Ovary (tissue), 7 donors: ENCODE measurements at regions not wholly inside any gene's neighbourhood (a gene's known extent, or its start where the extent isn't known, plus 50 kb on each side); places are given as distances from the start of the nearest gene placed in this dataset.
"Not testable (repeated sequence)": the region's sequence is repeated elsewhere in the genome, so short reads cannot be mapped to it uniquely, and the experiment has no call there.

Source experiments
- DNase-seq, 5 donors: peaks; one replicate each; pipeline ENCODE4 v3.0.0-alpha.2; 2019 to 2020
- H3K27ac ChIP-seq, 2 donors: fragments of 200-600 bp; one replicate each; pipeline versions ENCODE4 v1.5.1 to v1.8.0; 2019 to 2022
- H3K27me3 ChIP-seq: fragments of 200-600 bp; one replicate; pipeline ENCODE4 v1.8.0; 2022
- H3K36me3 ChIP-seq: fragments of 200-600 bp; sonication (generic); one replicate; pipeline ENCODE4 v1.5.1; 2019
- H3K4me1 ChIP-seq: one replicate; pipeline ENCODE4 v1.8.1; 2013; ENCODE audit warnings: mild to moderate bottlenecking, moderate library complexity; ENCODE audit not compliant: insufficient read depth
- H3K4me3 ChIP-seq: fragments of 200-600 bp; sonication (generic); one replicate; pipeline ENCODE4 v1.5.1; 2017
- H3K9me3 ChIP-seq, 2 donors: fragments of 200-600 bp in 1 of 2; sonication (generic) in 1 of 2; one replicate each; pipeline versions ENCODE4 v1.5.1 to v1.8.1; 2013 to 2019; ENCODE audit warnings: mild to moderate bottlenecking in 1 of 2, moderate library complexity in 1 of 2
- CTCF ChIP-seq, 3 donors: fragments of 450-650 bp in 2 of 3; fragments of 200-600 bp in 1 of 3; IDR thresholded peaks; one replicate each; pipeline versions ENCODE4 v1.5.1 to v1.8.0; 2016 to 2022; ENCODE audit warnings: antibody characterized with exemption in 3 of 3, mild to moderate bottlenecking in 1 of 3
- EP300 ChIP-seq: sonication (generic); formaldehyde crosslinking; IDR thresholded peaks from one replicate; pipeline ENCODE4 v1.6.1; 2017; ENCODE audit warnings: antibody characterized with exemption
- POLR2A ChIP-seq: fragments of 450-650 bp; IDR thresholded peaks from one replicate; pipeline ENCODE4 v1.6.1; 2017; ENCODE audit warnings: antibody characterized with exemption, mild to moderate bottlenecking, moderate library complexity
- WGBS, 3 donors: extraction: QIAGEN DNeasy Blood & Tissue Kit in 1 of 3; methylation state at CpG; one replicate each; pipeline versions ENCODE4 v1.1.5 to v1.1.7; 2013 to 2017; 5-methylcytosine and 5-hydroxymethylcytosine counted together
- intact Hi-C, 4 donors: fragments of 100-400 bp; cut with DNase I; formaldehyde crosslinking; loops; one replicate each; pipeline versions ENCODE4 v1.11.0 to v1.15.1; 2022 to 2023
- donor health status: DM: no; HTN: no; CAD: no; lungs with moderate emphysema.
- donor health status: DM: no; HTN: no; CAD: no.
- donor health status: Bipolar disorder and iron deficiency.
- donor health status: DM: no; HTN: no; CAD: no.
- donor health status: DM: yes; HTN: yes; CAD: no.

- Histone ChIP-seq H3K27me3 (no peaks in the 10 kb centered on the region), H3K9me3 (no peaks in the 10 kb centered on the region), H3K27ac (no peak overlapping the region), H3K4me3 (no peak overlapping the region), H3K4me1 (no peaks in the 10 kb centered on the region), H3K36me3 (no peaks in the 10 kb centered on the region)
- WGBS, 3 donors, result 38 to 51% (median 49%) methylated on average over 4 of the region's 4 CpGs
- DNase-seq, result no peak
- TF ChIP-seq CTCF (IDR thresholded peaks at IDR 0.05) (no peak), POLR2A (no peak), EP300 (no peak)
- intact Hi-C loops, result no loop called here
Measured at GRCh38 chr16:5222761-5223160, 125.2 kb upstream of the EEF2KMT start.

DNA sequence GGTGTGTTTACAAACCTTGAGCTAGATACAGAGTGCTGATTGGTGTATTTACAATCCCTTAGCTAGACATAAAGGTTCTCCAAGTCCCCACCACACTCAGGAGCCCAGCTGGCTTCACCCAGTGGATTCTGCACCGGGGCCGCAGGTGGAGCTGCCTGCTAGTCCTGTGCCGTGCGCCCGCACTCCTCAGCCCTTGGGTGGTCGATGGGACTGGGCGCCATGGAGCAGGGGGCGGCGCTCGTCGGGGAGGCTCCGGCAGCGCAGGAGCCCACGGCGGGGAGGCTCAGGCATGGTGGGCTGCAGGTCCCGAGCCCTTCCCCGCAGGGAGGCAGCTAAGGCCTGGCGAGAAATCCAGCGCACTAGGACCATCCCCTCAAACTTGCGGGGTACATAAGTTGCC, 124.2 kb upstream of the EEF2KMT start:
- H3K4me3 ChIP-seq, H3K36me3 ChIP-seq, H3K4me1 ChIP-seq, intact Hi-C loops, H3K27me3 ChIP-seq, DNase-seq, H3K9me3 ChIP-seq, H3K27ac ChIP-seq: not testable (repeated sequence)
- WGBS, 3 donors, result 90 to 98% (median 92%) methylated on average over 20 of the region's 20 CpGs

GRCh38 chr16:5220705-5221104, 123.1 kb upstream of the EEF2KMT start:
- Histone ChIP-seq H3K9me3 (no peaks in the 10 kb centered on the region), H3K27ac (no peak overlapping the region), H3K36me3 (no peaks in the 10 kb centered on the region), H3K27me3 (no peaks in the 10 kb centered on the region), H3K4me3 (no peak overlapping the region), H3K4me1 (no peaks in the 10 kb centered on the region)
- no peak for DNase-seq
- intact Hi-C loops, result no loop called here
- 77 to 89% (median 78%) methylated on average over 4 of the region's 4 CpGs for WGBS, 3 donors
- TF ChIP-seq POLR2A (no peak), CTCF (IDR thresholded peaks at IDR 0.05) (no peak), EP300 (no peak)

GRCh38 chr16:5216441-5217080, 119.0 kb upstream of the EEF2KMT start:
- DNase-seq, result no peak
- 73% methylated on average over 4 of the region's 4 CpGs for WGBS, 3 donors
- Histone ChIP-seq H3K36me3 (no peaks in the 10 kb centered on the region), H3K27me3 (no peaks in the 10 kb centered on the region), H3K27ac (no peak overlapping the region), H3K9me3 (no peaks in the 10 kb centered on the region), H3K4me1 (no peaks in the 10 kb centered on the region), H3K4me3 (no peak overlapping the region)
- intact Hi-C loops, result no loop called here
- TF ChIP-seq POLR2A (no peak), CTCF (IDR thresholded peaks at IDR 0.05) (no peak), EP300 (no peak)

- intact Hi-C loops, result no loop called here
- no peaks in the 10 kb centered on the region for H3K4me1 ChIP-seq
- H3K27me3 ChIP-seq, result no peaks in the 10 kb centered on the region
- no peak overlapping the region for H3K27ac ChIP-seq
- 22 to 35% (median 31%) methylated on average over 2 of the region's 2 CpGs for WGBS, 3 donors
- H3K4me3 ChIP-seq, result no peak overlapping the region
- no peak for DNase-seq
- TF ChIP-seq EP300, result no peak
- no peak for TF ChIP-seq POLR2A
- TF ChIP-seq CTCF (IDR thresholded peaks at IDR 0.05), result no peak
- no peaks in the 10 kb centered on the region for H3K36me3 ChIP-seq
- no peaks in the 10 kb centered on the region for H3K9me3 ChIP-seq
Measured at GRCh38 chr16:5215901-5216300, 118.3 kb upstream of the EEF2KMT start.
